ENCODE measurements at regions not wholly inside any gene's neighbourhood (a gene's known extent, or its start where the extent isn't known, plus 50 kb on each side); places are given as distances from the start of the nearest gene placed in this dataset.

DNA sequence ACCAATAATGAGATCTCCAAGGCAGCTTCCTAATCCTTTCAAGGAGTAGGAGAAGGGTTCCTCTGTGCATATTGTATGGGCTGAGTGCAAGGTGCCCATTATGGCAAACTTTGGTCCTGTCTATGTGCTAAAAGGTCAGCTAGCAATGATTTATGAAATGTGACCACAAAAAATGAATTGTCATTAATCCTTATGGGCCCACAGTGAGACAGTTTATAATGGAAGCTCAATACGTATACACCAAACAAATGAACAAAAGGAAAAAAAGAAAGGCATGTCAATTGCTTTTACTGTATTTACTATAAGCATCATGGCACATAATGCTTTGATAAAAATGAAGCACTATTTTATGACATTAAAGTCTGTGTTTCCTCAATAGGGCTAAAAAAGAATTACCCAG is 54.5 kb downstream of the ELAPOR2 start:
- Histone ChIP-seq H3K9me3 (replicated peaks; ENCODE audit: control insufficient read depth, insufficient read depth, low read length) (no peaks in the 10 kb centered on the region), H3K27me3 (replicated peaks in 1 of 2; ENCODE audit: control insufficient read depth in 2 of 2, insufficient read depth in 2 of 2, low read length in 1 of 2) (no peaks in the 10 kb centered on the region), H3K4me2 (ENCODE audit: control insufficient read depth, insufficient read depth) (no peak overlapping the region), H3K36me3 (ENCODE audit: control insufficient read depth in 2 of 2, insufficient read depth in 2 of 2, low read length in 1 of 2) (no peaks in the 10 kb centered on the region), H3K9ac (ENCODE audit: control insufficient read depth, insufficient read depth, low read length) (no peak overlapping the region), H3K4me1 (ENCODE audit: control insufficient read depth, insufficient read depth, low read length) (no peaks in the 10 kb centered on the region), H3K4me3 (no peak overlapping the region), H3K79me2 (ENCODE audit: control insufficient read depth, insufficient read depth, low read length) (no peaks in the 10 kb centered on the region), H4K20me1 (ENCODE audit: control insufficient read depth, insufficient read depth) (no peaks in the 10 kb centered on the region), H3K27ac (ENCODE audit: control insufficient read depth, insufficient read depth) (no peak overlapping the region), H2AFZ (ENCODE audit: control insufficient read depth, low read depth, low read length) (no peak overlapping the region)
- ChIA-PET RAD21 (ENCODE audit: unreplicated experiment) (no interaction called here), SMC1A (ENCODE audit: uncharacterized antibody, unreplicated experiment) (no interaction called here), POLR2A (interaction anchor here (0.6 kb wide), 1 partner anchor 13 kb away, joined by 3 read pairs; no protein-coding TSS in a partner anchor), CTCF (no interaction called here)
- FAIRE-seq (no peak), DNase-seq (ENCODE audit: low read depth, low spot score) (no peak), ATAC-seq (no peak)
- intact Hi-C loops (cut with micrococcal nuclease; ENCODE audit: unreplicated experiment) = no loop called here
- WGBS (ENCODE audit: insufficient coverage, insufficient replicate concordance, low lambda C conversion rate, missing lambda C conversion rate) = 91% methylated on average over 1 of the region's 1 CpG
- no TSS peak for BruUV-seq (replicated peaks)
- in situ Hi-C loops (cut with MboI) = no loop called here
- TF ChIP-seq NFXL1 (IDR thresholded peaks at IDR 0.05; ENCODE audit: borderline replicate concordance) = no peak
- TF ChIP-seq HDAC6 (IDR thresholded peaks at IDR 0.05; ENCODE audit: unreplicated experiment) = no peak
- no peak for TF ChIP-seq IKZF1 (conservative IDR thresholded peaks at IDR 0.05)
- TF ChIP-seq SUPT20H (IDR thresholded peaks at IDR 0.05; ENCODE audit: borderline replicate concordance, control insufficient read depth, low read depth, low read length) = no peak
- no peak for TF ChIP-seq RCOR1 (conservative IDR thresholded peaks at IDR 0.05; ENCODE audit: low read depth, low read length)
- no peak for TF ChIP-seq ZNF24 (IDR thresholded peaks at IDR 0.05)
- TF ChIP-seq SIX5 (IDR thresholded peaks at IDR 0.05; ENCODE audit: low read depth, low read length, severe bottlenecking) = no peak
- TF ChIP-seq ZNF217 (IDR thresholded peaks at IDR 0.05) = no peak
- no peak for TF ChIP-seq GABPA (IDR thresholded peaks at IDR 0.05; ENCODE audit: low read depth)
- TF ChIP-seq, protein P1, sequence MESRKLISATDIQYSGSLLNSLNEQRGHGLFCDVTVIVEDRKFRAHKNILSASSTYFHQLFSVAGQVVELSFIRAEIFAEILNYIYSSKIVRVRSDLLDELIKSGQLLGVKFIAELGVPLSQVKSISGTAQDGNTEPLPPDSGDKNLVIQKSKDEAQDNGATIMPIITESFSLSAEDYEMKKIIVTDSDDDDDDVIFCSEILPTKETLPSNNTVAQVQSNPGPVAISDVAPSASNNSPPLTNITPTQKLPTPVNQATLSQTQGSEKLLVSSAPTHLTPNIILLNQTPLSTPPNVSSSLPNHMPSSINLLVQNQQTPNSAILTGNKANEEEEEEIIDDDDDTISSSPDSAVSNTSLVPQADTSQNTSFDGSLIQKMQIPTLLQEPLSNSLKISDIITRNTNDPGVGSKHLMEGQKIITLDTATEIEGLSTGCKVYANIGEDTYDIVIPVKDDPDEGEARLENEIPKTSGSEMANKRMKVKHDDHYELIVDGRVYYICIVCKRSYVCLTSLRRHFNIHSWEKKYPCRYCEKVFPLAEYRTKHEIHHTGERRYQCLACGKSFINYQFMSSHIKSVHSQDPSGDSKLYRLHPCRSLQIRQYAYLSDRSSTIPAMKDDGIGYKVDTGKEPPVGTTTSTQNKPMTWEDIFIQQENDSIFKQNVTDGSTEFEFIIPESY (IDR thresholded peaks at IDR 0.05) = no peak
- TF ChIP-seq KDM1A (IDR thresholded peaks at IDR 0.05; ENCODE audit: borderline replicate concordance) = no peak
- no peak for TF ChIP-seq JUNB (IDR thresholded peaks at IDR 0.05)
- TF ChIP-seq ZZZ3 (IDR thresholded peaks at IDR 0.05; ENCODE audit: control insufficient read depth, insufficient read length, low read depth) = no peak
- no peak for TF ChIP-seq POLR2AphosphoS5 (IDR thresholded peaks at IDR 0.05; ENCODE audit: low read length)
- TF ChIP-seq EP300 (IDR thresholded peaks at IDR 0.05; ENCODE audit: borderline replicate concordance in 1 of 2, control insufficient read depth in 1 of 2, low read depth in 2 of 2, low read length in 2 of 2) = no peak
- no peak for TF ChIP-seq IRF3 (IDR thresholded peaks at IDR 0.05)
